ENCODE measurements at regions not wholly inside any gene's neighbourhood (a gene's known extent, or its start where the extent isn't known, plus 50 kb on each side); places are given as distances from the start of the nearest gene placed in this dataset.
"Not testable (repeated sequence)": the region's sequence is repeated elsewhere in the genome, so short reads cannot be mapped to it uniquely, and the experiment has no call there.

DNA sequence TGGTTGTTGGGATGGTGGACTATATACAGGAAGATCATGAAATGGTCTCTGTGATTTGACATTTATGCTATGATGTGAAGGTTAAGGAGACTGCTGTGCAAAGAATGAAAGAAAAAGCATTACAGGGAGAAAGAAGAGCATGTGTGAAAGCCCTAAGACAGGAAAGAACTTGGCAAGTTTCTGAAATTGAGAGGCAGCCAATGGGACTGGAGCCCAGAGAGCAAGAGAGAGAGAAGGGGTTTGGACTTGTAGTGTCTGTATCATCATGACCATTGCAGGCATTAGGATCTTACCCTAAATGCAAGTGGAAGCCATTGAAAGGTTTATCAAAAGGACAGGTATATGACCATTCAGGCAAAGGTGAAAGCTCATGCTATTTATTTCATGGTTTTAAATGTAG, 147.1 kb downstream of the NAA11 start:
- no peak for DNase-seq (ENCODE audit: low spot score)

DNA sequence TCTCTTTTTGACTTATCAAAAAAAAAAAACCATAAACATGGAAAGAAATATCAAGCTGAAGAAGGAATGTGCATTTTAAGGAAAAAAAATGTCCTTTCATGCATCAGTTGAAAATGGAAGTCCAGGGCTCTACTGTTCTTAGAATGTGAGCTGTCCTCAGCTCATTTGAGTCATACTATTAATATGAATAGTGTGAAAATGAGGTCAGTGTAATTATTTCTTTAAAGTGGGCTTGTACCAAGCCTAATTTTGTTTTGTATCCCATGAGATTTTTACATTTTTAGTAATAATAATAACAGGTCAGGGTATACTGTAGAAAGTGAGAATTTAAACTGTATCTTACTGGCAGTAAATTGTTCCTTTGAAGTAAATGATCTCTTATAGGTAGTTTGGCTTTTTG, 148.5 kb downstream of the NAA11 start:
- no peak for DNase-seq (ENCODE audit: low spot score)

DNA sequence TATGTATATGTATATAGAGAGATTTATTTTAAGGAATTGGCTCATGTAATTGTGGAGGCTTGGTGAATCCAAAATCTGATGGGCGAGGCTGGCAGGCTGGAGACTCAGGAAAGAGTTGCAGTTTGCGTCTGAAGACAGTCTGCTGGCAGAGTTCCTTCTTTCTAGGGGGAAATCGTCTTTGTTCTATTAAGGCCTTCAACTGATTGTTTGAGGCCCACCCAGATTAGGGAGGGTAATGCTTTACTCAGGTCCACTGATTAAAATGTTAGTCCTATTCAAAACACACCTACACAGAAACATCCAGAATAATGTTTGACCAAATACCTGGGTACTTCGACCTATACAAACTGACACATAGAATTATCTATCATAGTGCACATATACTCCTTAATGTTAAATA, 149.5 kb downstream of the NAA11 start:
- no peak for DNase-seq (ENCODE audit: low spot score)

DNA sequence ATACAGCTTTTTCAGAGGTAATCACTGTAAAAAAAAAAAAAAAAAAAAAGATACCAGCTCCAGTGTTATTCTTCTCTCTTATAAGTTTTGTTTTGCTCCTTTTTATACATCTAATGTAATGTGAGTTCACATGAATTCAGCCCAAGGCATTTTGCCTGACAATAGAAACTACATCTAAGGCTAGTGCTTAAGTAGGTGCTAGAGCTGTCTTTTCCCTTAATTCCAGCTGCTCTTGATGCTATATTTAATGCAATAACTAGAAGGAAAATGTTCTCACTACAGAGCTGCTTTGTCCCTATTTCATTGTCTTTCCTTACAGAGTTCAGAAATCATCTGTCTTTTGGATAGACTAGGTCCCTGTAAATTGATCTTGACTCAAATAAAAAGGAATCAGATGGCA, 150.1 kb downstream of the NAA11 start:
- DNase-seq (ENCODE audit: low spot score): no peak

DNA sequence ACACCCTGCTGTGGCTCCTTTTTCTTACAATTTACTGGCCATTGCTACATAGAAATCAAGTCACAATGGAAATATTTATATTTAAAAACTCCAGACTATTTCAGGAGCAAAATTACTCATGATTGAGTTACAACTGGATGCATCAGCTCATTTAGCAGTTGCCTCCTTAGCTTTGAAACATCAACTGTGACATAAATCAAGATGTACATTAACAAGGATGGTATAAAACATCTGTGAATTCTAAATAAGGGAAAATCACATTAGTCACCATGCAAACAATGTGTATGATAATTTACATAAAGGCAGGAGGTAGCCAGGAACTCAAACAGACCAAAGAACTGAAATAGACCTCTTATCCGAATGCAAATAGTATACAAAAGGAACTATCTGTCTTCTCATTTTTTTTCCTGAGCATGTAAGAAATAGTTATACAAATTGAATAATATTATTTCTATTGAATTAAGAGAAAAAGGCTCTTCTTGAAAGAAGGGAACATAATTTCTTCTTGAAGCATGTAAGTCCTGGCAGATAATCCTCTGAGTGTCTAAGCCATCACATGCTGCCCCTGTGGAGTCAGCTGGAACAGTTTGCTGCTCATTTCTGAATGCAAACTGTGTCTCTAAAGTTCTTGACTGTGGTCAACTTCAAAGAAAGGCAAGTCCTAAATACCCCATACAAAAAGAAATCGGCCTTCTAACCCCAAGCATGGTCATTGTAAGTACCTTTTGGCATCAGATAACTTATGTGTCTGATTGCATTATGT, 151.2 kb downstream of the NAA11 start:
- no peak for DNase-seq (ENCODE audit: low spot score)

DNA sequence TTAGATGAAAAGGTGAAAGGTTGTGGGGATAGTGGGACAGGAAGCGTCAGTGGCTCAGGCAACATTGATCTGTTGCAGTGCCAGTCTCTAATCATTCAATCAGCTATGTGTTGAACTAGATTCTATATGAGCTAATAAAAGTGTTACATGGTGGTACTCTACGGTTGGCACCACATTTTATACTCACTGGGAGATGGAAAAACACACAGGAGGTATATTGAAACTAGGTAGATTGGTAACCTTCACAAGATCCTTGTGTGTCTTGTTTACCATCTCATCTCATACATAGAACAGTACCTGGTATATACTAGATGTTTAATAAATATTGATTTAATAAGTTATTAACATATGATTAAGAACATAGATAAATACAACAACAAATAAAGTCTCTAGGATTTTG, 152.7 kb downstream of the NAA11 start:
- no peak for DNase-seq (ENCODE audit: low spot score)

DNA sequence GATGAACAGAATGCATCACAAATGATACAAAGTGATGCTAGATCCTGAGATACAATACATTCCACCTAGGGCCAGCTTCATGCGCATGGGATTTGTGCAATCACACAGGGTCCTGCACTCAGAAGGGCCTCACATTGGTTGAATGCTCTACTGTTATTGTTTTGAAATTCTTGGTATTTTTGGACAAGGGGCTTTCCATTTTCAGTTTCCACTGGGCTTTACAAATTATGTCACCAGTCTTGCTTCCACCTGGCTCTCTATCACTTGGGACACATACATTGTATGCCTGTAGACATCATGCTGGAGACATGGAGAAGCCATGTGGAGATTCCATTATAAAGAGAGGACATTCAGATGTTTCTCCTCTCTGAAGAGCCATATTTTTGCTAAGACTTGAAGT, 155.8 kb downstream of the NAA11 start:
- DNase-seq (ENCODE audit: low spot score): no peak

DNA sequence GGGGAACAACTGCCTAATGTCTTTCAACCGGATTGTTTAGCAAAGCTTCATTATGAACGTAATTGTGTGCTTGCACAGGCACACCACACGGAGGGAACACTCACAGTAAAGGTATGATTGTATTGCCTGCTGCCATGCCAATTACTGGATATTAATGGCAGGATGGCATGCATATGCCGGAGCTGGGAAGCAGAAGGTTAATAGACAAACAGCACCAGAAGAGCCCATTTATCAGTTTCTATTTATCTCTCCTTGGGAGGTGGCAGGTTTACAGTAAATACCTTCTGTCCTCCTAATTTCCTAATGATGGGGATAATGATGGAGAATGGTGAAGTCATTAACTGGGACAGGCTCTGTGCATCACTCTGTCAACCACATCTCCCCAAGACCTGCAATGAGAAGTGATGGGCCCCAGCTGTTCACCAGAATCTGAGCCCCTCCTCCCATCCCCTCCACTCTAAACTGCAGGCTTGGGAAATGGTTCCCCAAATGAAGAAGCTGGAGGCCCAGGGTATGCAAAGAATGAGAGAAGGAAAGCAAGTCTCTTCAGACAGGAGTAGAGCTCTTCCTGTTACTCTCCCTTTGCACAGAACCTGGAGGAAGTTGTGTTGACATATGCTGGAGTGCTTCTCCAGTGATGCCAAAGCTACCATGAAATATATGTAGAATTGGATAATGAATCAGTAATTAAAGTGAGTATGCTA, 160.8 kb downstream of the NAA11 start:
- no peak for DNase-seq (ENCODE audit: low spot score)

DNA sequence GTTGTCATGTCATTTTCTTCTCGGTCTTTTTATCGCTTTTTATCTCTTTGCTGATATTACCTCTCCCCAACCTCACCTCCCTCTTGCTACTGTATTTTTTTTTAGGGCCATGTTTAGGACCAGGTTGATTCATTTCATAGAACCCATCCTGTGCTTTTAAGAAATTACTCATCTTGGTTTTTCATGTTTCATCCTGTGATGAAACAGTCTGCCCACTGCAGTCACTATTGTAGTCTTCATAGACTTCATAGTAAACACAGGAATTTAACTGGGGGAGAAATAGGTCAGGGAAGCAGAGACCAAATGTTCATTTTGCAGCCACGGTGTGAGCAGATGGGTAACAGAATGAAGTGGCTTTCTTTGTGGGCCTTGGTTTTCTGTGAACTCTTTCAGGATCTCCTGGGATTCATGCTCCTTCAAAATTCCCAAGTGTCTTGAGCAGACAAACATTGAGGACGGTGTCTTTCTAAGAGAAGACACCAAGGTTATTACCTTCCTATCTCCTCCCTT, 161.8 kb downstream of the NAA11 start:
- DNase-seq (ENCODE audit: low spot score): no peak

DNA sequence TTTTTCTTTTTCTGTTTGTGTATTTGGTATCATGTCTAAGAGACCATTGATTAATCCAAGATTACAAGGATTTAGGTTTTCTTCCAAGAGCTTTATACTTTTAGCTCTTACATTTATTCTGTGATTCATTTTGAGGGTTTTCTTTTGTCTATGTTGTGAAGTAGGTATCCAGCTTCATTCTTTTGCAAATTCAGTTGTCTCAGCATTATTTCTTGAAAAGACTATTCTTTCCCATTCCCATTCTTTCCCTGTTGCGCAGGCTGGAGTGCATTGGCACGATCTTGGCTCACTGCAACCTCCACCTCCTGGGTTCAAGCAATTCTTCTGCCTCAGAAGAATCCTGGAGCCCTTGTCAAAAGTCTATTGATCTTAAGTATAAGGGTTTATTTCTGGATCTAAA, 164.9 kb downstream of the NAA11 start:
- DNase-seq (ENCODE audit: low spot score): no peak

DNA sequence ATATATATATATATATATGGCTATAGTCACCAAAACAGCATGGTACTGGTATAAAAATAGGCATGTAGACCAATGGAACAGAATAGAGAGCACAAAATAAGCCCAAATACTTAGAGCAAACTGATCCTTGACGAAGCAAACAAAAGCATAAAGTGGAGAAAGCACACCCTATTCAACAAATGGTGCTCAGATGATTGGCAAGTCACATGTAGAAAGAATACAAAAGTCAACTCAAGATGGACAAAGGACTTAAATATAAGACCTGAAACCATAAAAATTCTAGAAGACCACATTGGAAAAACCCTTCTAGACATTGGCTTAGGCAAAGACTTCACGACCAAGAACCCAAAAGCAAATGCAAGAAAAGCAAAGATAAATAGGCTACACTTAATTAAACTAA, 167.2 kb downstream of the NAA11 start:
- not testable (repeated sequence) for DNase-seq (ENCODE audit: low spot score)

DNA sequence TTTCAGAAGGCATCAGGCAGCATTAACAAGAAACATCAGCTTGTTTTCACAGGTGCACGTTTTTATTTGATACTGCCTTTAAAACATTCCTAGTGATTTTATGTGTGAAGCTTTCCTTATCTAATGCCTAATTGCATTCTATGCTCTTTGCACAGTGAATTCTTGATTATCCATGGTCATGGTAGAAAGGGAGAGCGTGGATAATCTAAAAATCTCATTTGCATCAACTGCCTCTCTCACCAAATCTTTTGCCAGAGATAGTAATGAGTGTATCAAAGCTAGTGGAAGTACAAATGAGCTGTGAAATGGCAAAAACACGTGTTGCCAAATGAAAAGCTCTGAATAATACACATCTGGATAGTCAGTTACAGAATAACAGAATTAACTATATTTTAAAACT, 170.5 kb downstream of the NAA11 start:
- no peak for DNase-seq (ENCODE audit: low spot score)

DNA sequence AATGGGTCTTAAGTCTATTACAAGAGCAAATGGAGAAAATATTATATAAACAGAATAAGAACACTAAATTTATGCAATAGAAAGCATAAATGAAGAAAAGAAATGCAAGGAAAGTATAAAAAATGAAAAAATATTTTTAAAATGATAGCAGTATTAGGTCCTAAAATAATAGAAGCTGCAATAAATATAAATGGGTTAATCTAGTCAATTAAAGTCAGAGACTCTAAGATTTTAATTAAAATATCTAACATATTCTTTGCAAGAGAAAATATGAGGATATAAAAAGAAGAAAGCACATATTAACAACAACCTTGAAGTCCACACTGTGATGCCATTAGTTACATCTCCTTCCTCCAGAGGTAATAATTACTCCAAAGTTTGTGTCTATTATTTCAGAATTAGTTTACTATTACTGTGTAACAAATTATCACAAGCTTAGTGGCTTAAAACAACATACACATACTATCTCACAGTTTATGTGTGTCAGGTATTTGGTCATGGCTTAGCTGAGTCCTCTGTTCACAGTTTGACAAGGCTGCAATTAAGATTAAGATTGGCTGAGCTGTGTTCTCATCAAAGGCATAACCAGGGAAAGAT, 174.9 kb downstream of the NAA11 start:
- DNase-seq (ENCODE audit: low spot score): no peak

DNA sequence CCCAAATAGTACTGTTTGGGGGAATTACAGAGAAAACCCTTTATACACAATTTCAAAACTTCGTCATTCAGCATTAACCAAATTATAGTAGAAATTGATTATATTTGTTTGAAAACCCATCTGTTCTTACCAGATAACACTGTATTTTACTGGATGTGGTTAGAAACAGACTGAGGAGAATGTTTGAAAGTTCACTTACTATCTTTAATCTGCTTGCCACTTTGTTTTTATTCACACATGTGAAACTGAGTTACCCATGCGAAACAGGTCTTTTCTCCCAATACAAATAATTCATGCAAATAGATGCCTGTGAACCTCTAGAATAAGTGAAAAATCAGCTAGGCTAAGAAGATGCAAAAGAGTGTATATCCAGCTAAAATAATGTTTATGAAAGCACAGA, 177.5 kb downstream of the NAA11 start:
- DNase-seq (ENCODE audit: low spot score): no peak

DNA sequence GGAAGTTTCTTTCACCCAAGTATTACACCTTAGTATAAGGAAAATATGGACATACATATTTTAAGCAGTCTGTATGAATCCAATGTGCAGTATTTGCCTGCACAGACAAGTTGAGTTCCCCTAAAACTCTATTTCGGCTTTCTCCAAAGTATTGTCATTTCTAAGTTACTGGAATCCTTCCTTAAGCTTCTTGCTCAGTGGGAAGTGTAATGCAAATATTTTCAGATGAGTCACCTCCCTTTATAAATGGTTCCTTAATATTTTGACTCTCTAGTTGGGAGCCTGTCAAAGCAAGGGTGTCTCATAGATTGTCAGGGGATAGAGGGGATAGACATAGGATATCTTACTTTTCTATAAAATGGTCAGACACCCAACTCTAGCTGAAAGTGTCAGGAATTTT, 178.6 kb downstream of the NAA11 start:
- DNase-seq (ENCODE audit: low spot score): no peak

DNA sequence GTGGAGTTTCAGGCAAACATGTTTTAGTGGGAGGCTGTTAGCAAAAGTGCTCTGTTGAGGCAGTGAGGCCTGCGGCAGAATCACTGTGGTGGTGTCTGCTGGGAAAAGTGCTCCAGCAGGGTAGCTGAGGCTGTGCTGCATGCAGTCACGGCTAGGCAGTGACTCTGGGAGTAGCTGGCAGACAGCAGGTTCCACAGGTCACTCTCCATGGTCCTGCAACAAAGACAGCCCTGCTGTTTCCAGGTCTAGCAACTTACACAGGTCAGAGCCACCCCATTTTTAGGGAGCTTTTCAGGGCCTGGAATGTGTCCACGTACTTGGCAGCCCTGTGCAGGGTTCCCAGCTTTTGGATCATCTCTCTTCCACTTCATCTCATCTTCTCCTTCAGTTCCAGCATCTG, 184.3 kb downstream of the NAA11 start:
- no peak for DNase-seq (ENCODE audit: low spot score)

DNA sequence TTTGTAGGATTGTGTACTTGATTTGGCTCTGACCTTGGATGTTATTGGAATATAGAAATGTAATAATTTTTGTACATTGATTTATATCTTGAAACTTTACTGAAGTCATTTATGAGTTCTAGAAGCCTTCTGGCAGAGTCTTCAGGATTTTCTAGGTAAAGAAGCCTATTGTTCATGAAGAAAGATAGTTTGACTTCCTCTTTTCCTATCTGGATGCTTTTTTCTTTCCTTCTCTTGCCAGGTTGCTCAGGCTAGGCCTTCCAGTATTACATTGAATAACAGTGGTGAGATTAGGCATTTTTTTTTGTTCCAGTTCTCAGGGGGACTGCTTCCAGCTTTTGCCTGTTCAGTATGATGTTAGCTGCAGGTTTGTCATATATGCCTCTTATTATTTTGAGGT, 191.1 kb downstream of the NAA11 start:
- no peak for DNase-seq (ENCODE audit: low spot score)

DNA sequence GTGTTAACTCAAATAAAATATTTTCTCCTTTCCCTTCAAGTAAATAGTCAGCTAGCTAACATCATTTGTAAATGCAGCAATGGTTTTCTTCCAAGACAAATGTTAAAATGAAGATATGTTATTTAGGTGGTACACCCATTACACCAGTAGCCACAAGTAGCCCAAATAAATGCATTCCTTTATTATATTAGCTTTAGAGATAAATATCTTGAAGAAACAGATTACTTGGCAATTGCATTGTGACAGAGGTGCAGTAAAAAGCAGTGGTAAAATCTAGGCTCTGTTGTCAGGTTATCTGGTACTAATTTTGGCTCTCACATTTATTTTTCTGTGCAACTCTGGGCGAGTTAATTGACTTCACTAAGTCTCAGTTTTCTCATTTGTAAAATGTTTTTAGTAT, 193.0 kb downstream of the NAA11 start:
- DNase-seq (ENCODE audit: low spot score): no peak

DNA sequence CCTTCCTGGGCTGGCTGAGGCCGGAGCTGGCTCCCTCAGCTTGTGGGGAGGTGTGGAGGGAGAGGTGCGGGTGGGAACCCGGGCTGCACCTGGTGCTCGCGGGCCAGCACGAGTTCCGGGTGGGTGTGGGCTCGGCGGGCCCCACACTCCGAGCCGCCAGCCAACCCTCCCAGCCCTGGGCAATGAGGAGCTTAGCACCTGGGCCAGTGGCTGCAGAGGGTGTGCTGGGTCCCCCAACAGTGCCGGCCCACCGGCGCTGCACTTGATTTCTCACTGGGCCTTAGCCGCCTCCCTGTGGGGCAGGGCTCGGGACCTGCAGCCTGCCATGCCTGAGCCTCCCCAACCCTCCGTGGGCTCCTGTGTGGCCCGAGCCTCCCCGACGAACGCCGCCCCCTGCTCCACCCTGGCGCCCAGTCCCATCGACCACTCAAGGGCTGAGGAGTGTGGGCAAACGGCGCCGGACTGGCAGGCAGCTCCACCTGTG, 182.7 kb upstream of the PAQR3 start:
- peak; percentile 84 for DNase-seq (ENCODE audit: low spot score)

DNA sequence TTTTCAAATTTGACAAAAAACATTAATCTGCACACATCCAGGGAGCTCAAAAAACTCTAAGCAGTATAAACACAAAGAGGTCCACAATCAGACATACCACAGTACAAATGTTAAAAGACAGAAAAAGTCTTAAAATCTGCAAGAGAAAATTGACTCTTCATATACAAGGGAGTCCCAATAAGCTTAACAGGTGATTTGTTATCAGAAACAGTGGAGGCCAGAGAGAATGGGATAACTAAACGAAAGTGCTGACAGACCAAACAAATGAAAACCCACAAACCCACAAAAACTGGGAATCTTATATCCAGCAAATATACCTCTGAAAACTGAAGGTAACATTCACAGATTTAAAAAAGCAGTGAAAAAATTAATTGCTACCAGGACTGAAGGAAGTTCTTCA, 182.0 kb upstream of the PAQR3 start:
- no peak for DNase-seq (ENCODE audit: low spot score)

DNA sequence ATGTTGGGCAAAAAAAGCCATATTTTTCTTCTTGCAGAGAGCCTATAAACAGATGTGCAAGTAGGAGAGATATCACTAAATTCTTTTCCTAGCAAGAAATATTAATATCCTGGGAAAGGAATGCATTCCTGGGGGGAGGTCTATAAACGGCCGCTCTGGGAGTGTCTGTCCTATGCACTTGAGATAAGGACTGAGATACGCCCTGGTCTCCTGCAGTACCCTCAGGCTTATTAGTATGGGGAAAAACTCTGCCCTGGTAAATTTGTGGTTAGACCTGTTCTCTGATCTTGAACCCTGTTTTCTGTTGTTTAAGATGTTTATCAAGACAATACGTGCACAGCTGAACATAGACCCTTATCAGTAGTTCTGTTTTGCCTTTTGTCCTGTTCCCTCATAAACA, 177.8 kb upstream of the PAQR3 start:
- not testable (repeated sequence) for DNase-seq (ENCODE audit: low spot score)

DNA sequence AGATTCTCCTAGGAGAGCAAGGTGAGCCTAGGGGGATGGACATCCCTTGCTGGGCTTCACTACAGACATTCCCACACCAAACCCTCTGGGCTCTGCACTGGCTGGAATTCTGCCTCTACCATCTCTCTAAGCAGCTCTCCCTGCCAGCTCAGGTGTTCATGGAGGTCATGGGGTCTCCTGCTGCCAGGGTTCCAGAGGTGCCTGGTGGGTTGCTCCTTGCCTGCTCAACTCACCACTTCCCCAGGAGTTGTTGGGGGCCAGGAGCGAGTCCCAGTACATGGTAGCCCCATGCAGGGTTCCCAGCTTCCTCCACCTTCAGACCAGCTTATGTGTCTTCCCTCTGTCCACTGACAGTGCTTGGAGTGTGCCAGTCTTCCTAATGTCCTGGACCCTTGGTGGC, 167.8 kb upstream of the PAQR3 start:
- DNase-seq (ENCODE audit: low spot score): peak; percentile 69

Measured in mesenteric fat pad (tissue), 1 donor.